ENCODE measurements at regions not wholly inside any gene's neighbourhood (a gene's known extent, or its start where the extent isn't known, plus 50 kb on each side); places are given as distances from the start of the nearest gene placed in this dataset.
"Not testable (repeated sequence)": the region's sequence is repeated elsewhere in the genome, so short reads cannot be mapped to it uniquely, and the experiment has no call there.

DNA sequence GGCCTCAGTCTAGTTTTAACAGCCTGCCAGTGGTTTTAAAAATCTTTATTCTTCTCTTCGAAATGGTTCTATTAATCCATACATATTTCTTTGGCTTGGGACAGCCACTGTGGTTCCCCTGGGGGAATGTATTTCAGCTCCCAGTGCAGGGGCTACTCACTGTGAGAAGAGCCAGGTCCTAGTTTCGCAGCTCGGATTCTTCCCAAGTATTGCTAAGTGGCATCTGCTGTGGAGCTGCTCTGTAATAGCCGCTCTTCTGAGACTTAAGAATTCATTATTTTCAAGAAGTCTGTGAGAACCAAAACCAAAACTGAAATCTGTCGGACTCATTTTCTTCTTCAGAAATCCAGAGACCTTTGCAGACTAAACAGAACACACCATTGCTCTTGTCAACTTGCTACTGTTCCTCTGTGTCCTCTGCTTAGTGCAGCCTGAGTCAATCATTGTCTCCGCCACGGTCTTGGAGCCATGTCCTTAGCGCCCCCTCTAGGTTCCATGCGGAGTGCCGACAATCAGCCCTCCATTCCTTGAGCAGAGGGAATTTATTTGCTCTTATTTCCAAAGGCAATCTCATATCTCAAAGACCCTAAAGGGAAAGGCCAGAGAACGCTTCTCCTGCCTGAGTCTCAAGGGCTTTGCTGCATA lies 478.2 kb downstream of the SPATA31D1 start:
- no peaks in the 10 kb centered on the region for H3K4me1 ChIP-seq (replicated peaks)
- no peak overlapping the region for H3K27ac ChIP-seq
- no peaks in the 10 kb centered on the region for H3K36me3 ChIP-seq
- no peaks in the 10 kb centered on the region for H3K27me3 ChIP-seq (replicated peaks)
- H3K9me3 ChIP-seq (replicated peaks) = no peaks in the 10 kb centered on the region
- H3K4me3 ChIP-seq = no peak overlapping the region
- DNase-seq (ENCODE audit: low read depth in 1 of 2, low spot score in 2 of 2) = no peak

DNA sequence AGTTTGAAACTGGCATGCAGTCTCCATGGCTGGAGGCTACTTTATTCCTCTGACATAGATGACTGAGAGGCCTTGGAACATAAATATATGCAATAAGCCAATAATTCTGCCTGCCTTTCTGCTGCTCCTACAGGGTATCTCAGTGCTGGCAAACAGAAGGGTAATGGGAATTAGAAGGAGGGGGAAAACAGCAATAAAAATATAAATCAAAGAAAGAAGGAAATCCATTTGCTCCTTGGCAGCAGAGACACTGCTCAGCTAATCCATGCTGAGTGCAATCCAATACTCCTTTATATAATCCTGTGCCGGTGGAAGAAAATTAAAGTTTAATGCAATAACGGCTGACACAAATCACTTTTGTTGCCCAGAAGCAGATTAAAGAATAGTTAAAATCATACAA lies 478.9 kb downstream of the SPATA31D1 start:
- Histone ChIP-seq H3K27ac (no peak overlapping the region), H3K4me1 (replicated peaks) (no peaks in the 10 kb centered on the region)
- DNase-seq (ENCODE audit: low read depth in 1 of 2, low spot score in 2 of 2) = no peak

DNA sequence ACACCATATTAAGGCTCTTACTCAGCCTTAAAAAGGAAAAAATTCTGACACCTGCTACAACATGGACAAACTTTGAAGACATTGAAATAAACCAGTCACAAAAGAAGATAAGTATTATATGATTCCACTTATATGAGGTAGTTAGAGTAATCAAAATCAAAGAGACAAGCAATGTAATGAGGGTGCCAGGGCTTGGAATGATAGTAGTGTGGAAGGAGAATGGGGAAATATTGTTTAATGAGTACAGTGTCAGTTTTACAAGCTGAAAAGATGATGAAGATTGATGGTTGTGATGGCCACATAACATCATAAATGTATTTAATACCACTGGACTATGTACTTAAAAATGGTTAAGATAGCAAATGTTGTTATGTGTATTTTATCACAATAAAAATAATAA lies 485.7 kb downstream of the SPATA31D1 start:
- DNase-seq (ENCODE audit: low read depth in 1 of 2, low spot score in 2 of 2) = no peak
- Histone ChIP-seq H3K27ac (no peak overlapping the region), H3K4me1 (replicated peaks) (no peaks in the 10 kb centered on the region), H3K9me3 (replicated peaks) (no peaks in the 10 kb centered on the region), H3K36me3 (no peaks in the 10 kb centered on the region), H3K4me3 (no peak overlapping the region), H3K27me3 (replicated peaks) (no peaks in the 10 kb centered on the region)

More for the DNA sequence above, 478.9 kb downstream of the SPATA31D1 start:
- Histone ChIP-seq H3K27me3 (replicated peaks) (no peaks in the 10 kb centered on the region), H3K4me3 (no peak overlapping the region), H3K9me3 (replicated peaks) (no peaks in the 10 kb centered on the region), H3K36me3 (no peaks in the 10 kb centered on the region)

DNA sequence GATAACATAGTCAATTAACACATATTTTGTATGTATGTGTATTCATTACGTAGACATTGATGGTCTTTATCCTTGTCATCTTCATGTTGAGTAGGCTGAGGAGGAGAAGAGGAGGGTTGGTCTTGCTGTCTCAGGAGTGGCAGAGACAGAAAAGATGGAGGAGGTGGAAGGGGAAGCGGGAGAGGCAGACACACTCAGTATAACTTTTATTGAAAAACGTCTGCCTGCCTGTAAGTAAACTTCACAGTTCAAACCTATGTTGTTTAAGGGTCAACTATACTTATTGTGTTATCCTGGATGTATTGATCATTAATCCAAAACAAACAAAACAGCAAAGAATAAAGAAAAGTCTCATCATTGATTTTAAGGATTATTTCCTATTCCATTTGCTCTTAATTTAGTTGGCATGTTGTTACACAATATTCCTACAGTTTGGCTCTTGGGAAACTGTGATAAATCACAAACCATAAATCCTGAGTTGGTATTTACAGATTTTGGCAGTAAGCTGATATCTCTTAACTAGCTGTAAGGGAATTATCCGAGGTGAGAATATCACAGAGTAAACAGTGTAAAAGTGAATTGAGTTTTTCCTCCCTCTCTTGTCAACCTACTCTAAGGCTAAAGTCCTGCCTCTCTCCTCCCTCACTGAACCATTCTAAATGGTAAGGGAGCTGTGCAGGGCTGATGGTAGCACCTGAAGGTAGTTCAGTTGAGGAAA lies 487.2 kb downstream of the SPATA31D1 start:
- no peak for DNase-seq (ENCODE audit: low read depth in 1 of 2, low spot score in 2 of 2)
- H3K27ac ChIP-seq = no peak overlapping the region

DNA sequence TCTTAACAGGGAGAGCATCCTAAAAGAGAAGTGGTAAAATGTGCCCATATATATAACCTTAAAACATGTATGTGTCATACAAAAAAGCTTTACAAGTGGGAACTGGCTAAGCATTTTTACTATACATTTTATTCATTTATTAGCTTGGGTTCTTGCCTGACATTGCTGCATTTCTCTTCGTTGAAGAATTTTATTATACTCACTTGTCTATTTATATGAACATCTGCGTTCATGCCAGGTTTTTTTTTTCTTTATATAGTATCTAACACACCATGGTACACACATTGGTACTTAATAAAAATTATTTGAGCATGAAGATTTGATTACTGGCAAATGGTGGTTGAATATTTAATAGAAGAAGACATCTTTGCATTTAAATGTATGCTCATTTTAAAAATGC lies 492.3 kb downstream of the SPATA31D1 start:
- H3K9me3 ChIP-seq (replicated peaks) = no peaks in the 10 kb centered on the region
- H3K4me1 ChIP-seq (replicated peaks) = no peaks in the 10 kb centered on the region
- H3K27me3 ChIP-seq (replicated peaks) = no peaks in the 10 kb centered on the region
- H3K36me3 ChIP-seq = no peaks in the 10 kb centered on the region
- H3K27ac ChIP-seq = no peak overlapping the region
- no peak overlapping the region for H3K4me3 ChIP-seq
- no peak for DNase-seq (ENCODE audit: low read depth in 1 of 2, low spot score in 2 of 2)

More for the DNA sequence above, 487.2 kb downstream of the SPATA31D1 start:
- Histone ChIP-seq H3K36me3 (no peaks in the 10 kb centered on the region), H3K9me3 (replicated peaks) (no peaks in the 10 kb centered on the region), H3K4me1 (replicated peaks) (no peaks in the 10 kb centered on the region), H3K27me3 (replicated peaks) (no peaks in the 10 kb centered on the region), H3K4me3 (no peak overlapping the region)

DNA sequence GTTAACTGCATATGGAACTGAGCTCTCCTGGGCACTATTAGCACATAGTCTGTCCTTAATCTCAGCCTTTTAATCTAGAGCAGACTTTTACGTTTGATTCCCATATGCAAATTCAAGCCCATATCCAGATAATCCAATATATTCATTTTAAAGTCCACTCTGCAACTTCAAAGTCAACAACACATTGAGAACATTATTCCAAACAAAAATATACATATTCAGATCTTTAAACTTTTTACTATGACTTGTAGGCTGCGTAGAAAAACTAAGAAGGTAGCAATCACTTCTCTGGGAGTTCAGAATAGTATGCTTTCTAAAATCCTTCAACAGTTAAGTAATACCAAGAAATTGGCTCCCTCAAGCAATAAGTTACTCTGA lies 499.4 kb downstream of the SPATA31D1 start:
- Histone ChIP-seq H3K27me3 (replicated peaks) (no peaks in the 10 kb centered on the region), H3K4me3 (no peak overlapping the region), H3K27ac (no peak overlapping the region), H3K36me3 (no peaks in the 10 kb centered on the region), H3K9me3 (replicated peaks) (no peaks in the 10 kb centered on the region), H3K4me1 (replicated peaks) (peaks cover 18% of the 10 kb centered on the region)
- DNase-seq (ENCODE audit: low read depth in 1 of 2, low spot score in 2 of 2) = no peak

DNA sequence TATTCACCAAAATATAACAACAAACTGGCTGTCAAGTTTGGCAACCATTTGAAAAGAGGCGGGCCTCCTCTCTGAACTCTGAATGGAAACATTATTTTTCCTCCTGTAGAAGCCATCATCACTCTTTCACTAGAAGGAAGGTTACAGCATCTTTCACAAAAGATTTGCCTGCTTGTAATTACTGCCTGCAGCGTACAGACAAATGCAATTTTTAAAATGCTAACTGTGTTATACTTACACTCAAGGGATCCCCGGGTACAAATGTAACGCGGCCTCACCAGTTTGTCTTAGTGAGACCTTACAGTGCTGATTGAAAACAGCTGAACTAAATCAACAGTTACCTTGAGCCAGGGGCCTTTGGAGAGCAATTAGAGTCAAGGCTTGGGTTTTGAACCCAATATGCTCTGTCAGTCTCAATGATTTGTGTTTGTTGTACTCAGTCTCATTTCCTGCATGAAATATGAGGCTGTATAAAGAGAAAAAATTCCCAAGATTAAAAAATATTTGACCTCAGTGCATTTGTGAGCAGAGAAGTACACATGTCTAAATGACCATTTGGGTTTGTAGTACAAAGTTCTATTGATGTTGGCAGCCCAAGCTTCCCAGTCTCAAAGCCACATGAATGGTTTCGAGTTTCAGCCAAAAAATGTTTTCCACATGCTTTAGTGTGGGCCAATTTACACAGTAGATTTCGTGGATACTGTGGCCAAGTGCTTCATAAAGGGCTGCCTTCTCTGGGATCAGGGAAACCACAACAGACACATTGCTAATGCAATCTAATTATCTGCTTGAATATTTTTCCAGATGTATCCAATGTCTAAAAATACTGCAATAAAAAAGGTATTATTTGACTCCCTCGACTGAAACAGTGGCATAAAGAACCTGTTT lies 500.0 kb downstream of the SPATA31D1 start:
- H3K4me1 ChIP-seq (replicated peaks) = peaks cover 18% of the 10 kb centered on the region
- H3K27me3 ChIP-seq (replicated peaks) = no peaks in the 10 kb centered on the region
- H3K27ac ChIP-seq = peak overlapping the region; percentile 21; the same call in 1 of the 2 replicates
- no peaks in the 10 kb centered on the region for H3K9me3 ChIP-seq (replicated peaks)
- no peak for DNase-seq (ENCODE audit: low read depth in 1 of 2, low spot score in 2 of 2)
- no peaks in the 10 kb centered on the region for H3K36me3 ChIP-seq
- H3K4me3 ChIP-seq = no peak overlapping the region

DNA sequence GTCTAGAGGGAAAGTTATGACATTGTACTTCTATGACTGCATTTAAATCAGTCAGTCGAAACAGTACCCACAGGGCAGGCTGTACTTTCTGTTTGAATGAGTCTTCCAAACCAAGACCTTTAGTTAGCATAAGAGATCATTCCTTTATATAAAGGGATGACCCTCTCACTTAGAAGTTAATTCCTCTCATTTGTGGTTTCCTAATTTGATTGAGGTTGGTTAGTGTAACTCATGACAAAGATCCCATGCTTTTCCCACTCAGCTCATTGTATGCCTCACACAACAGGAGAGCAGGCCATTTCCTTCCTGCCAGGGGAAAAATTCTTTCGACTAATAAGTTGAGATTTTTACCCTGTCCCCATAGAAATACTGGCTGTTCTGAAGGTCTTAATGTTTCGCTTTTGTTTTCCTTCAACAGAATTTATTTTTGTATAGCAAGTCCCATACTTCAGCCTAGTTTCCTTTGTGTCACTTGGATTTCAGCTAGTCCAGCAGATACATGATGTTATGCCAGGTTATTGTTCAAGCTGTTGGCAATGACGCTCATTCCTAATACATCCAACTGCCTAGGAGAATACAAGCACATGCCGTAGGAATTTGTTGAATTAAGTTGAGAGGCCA lies 500.7 kb downstream of the SPATA31D1 start:
- Histone ChIP-seq H3K4me3 (no peak overlapping the region), H3K36me3 (no peaks in the 10 kb centered on the region), H3K9me3 (replicated peaks) (no peaks in the 10 kb centered on the region), H3K27me3 (replicated peaks) (no peaks in the 10 kb centered on the region), H3K27ac (peak overlapping the region; percentile 21; the same call in 1 of the 2 replicates), H3K4me1 (replicated peaks) (peaks cover 18% of the 10 kb centered on the region)
- DNase-seq (ENCODE audit: low read depth in 1 of 2, low spot score in 2 of 2) = peak in 1 of 2 experiments; percentile 20

DNA sequence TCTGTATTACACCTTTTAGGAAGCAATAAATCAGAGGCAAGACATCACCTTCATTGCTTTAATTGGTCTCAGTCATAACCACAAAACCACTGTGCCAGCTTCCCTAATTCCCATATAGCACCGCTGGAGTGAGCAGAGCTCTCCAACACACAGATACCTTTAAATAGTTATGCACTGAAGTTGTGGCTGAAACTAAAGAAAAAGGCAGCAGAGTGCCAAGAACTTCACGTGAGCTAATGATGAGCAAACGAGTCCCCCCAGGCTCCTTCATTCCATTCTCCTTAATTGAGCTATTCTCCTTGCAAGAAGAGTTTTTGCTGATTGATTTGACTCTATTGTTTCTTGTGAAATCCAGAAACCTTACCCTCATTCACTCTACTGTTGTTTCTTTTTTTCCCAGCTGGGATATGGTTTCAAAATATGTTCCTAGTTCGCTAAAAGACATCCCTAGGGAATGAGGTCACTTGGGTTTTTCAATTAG lies 501.5 kb downstream of the SPATA31D1 start:
- no peak overlapping the region for H3K27ac ChIP-seq
- DNase-seq (ENCODE audit: low read depth in 1 of 2, low spot score in 2 of 2) = peak in 1 of 2 experiments; percentile 21

DNA sequence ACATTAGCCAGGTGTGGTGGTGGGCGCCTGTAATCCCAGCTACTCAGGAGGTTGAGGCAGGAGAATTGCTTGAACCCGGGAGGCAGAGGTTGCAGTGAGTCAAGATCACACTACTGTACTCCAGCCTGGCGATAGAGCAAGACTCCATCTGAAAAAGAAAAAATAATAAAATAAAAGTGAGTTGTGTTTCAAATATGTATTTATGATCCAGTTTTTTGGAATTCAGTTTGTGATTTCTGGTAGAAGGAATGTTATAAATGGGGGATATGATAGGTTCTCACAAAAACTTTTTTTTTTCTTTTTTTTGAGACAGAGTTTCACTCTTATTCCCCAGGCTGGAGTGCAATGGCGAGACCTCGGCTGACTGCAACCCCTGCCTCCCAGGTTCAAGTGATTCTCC lies 502.2 kb downstream of the SPATA31D1 start:
- H3K27ac ChIP-seq; H3K27me3 ChIP-seq (replicated peaks); H3K36me3 ChIP-seq; H3K4me3 ChIP-seq; DNase-seq (ENCODE audit: low read depth in 1 of 2, low spot score in 2 of 2); H3K9me3 ChIP-seq (replicated peaks): not testable (repeated sequence)
- peaks cover 18% of the 10 kb centered on the region for H3K4me1 ChIP-seq (replicated peaks)

More for the DNA sequence above, 501.5 kb downstream of the SPATA31D1 start:
- no peak overlapping the region for H3K4me3 ChIP-seq
- no peaks in the 10 kb centered on the region for H3K27me3 ChIP-seq (replicated peaks)
- H3K4me1 ChIP-seq (replicated peaks) = peaks cover 18% of the 10 kb centered on the region
- no peaks in the 10 kb centered on the region for H3K9me3 ChIP-seq (replicated peaks)
- H3K36me3 ChIP-seq = no peaks in the 10 kb centered on the region

DNA sequence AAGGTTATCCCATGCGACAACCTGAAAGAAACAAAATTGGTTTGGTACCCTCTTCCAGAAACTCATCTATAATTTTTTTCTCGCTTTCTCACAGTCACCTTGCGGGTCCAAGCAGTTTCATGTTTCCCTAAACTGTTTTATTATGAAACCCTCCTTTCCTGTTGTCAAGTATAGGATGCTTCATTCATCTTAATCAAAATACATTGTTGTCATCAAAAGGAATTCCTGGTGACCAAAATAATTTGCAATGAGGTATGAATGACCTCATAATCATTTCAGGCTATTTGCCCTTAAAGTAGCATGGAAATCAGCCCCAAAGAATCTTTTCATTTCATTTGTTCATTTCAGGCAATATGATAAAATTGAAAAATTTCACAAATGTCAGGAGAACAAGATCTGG lies 503.0 kb downstream of the SPATA31D1 start:
- no peaks in the 10 kb centered on the region for H3K36me3 ChIP-seq
- no peaks in the 10 kb centered on the region for H3K9me3 ChIP-seq (replicated peaks)
- no peak overlapping the region for H3K4me3 ChIP-seq
- H3K27me3 ChIP-seq (replicated peaks) = no peaks in the 10 kb centered on the region
- H3K27ac ChIP-seq = no peak overlapping the region
- no peak for DNase-seq (ENCODE audit: low read depth in 1 of 2, low spot score in 2 of 2)
- peaks cover 18% of the 10 kb centered on the region for H3K4me1 ChIP-seq (replicated peaks)

DNA sequence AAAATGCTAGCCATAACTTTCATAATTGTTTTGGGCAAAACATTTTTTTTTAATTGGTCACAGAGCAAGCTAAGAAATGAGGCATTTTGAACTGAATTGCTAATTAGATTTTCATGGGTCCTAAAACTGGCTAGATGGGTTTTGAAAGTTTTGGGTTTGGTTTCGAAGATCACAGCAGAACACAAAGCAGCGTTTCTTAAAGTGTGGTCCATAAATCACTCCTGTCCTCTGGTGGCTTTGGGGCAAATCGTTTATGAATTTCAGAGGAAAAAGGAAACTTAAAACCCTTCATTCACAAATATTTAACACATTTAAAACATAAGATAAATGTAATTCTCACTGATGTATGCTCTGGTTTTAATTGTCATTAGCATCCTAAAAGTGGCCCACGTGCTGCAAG lies 503.7 kb downstream of the SPATA31D1 start:
- no peak for DNase-seq (ENCODE audit: low read depth in 1 of 2, low spot score in 2 of 2)
- Histone ChIP-seq H3K27ac (no peak overlapping the region), H3K9me3 (replicated peaks) (no peaks in the 10 kb centered on the region), H3K4me1 (replicated peaks) (peaks cover 18% of the 10 kb centered on the region), H3K36me3 (no peaks in the 10 kb centered on the region), H3K4me3 (no peak overlapping the region), H3K27me3 (replicated peaks) (no peaks in the 10 kb centered on the region)

DNA sequence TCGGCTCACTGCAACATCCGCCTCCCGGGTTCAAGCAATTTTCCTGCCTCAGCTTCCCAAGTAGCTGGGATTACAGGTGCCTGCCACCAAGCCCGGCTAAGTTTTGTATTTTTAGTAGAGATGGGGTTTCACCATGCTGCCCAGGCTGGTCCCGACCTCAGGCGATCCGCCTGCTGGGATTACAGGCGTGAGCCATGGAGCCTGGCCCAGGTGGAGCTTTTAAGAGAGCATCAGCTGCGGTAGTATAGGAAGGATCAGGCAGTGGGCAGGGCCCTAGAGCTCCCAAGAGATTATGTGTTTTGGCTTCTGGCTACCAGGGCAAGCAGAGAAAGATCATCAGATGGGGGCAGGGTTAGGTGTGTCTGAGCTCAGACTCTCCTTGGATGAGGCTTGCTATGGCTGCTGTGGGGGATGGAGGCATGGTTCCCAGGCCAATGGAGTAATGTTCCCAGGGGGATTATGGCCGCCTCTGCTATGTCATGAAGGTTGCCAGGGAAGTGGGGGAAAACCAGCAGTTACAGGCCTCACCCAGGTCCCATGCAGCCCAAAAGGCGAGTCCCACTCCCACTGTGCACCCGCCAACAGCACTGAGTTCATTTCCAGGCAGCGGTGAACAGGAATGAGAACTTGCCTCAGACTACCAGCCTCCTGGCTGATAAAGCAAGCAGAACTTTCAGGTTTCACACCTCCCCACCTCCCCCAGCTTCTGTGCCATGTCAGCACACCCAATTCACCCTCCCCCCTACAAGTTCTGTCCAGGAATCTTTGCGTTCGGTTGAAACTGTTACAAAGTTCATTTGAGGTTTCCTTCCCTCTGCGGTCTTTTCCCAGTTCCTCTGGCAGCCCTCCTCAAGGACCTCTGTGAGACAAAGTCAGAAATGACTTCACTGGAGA lies 507.6 kb downstream of the SPATA31D1 start:
- no peaks in the 10 kb centered on the region for H3K9me3 ChIP-seq (replicated peaks)
- no peaks in the 10 kb centered on the region for H3K27me3 ChIP-seq (replicated peaks)
- no peaks in the 10 kb centered on the region for H3K36me3 ChIP-seq
- H3K4me3 ChIP-seq = no peak overlapping the region
- no peaks in the 10 kb centered on the region for H3K4me1 ChIP-seq (replicated peaks)
- DNase-seq (ENCODE audit: low read depth in 1 of 2, low spot score in 2 of 2) = no peak
- H3K27ac ChIP-seq = no peak overlapping the region

All from SJSA1 (cell line).